Endothelial cell of umbilical vein (primary cell): ENCODE measurements at regions not wholly inside any gene's neighbourhood (a gene's known extent, or its start where the extent isn't known, plus 50 kb on each side); places are given as distances from the start of the nearest gene placed in this dataset.

Experiments used
- BruUV-seq: library from RNA; stranded (reverse); fragments of 400-500 nt; replicated peaks from 2 replicates; lab custom pipeline; 2021; lab: Mats Ljungman, UMichigan
- CTCF ChIA-PET: fragments of 300-600, 350-600 bp; sonication (Branson Sonifier 250); formaldehyde crosslinking; loops from one replicate; lab custom pipeline; 2021; ENCODE audit warnings: antibody characterized with exemption, inconsistent platforms; lab: Charles Lee
- POLR2A ChIA-PET: fragments of 300-600, 350-600 bp; sonication (Branson Sonifier 250); formaldehyde crosslinking; loops from one replicate; lab custom pipeline; 2021; ENCODE audit warnings: antibody characterized with exemption, inconsistent platforms; lab: Charles Lee
- DNase-seq: peaks from one replicate; pipeline ENCODE4 v3.0.0-alpha.2; 2011; ENCODE audit warnings: low read depth, low spot score
- FAIRE-seq: peaks from 2 replicates; lab custom pipeline; 2011; peaks lifted over from hg19 to GRCh38; lab: Jason Lieb, UNC
- H2AFZ ChIP-seq: 2 replicates; pipeline ENCODE4 v1.6.0; 2012; ENCODE audit warnings: low read depth, low read length, control low read depth, inconsistent platforms
- H3K27ac ChIP-seq: 2 replicates; pipeline ENCODE4 v1.5.1; 2011; ENCODE audit warnings: low read depth, mild to moderate bottlenecking, control low read depth, low read length, moderate library complexity; ENCODE audit not compliant: insufficient read depth
- H3K27me3 ChIP-seq, 2 experiments: 2 replicates each; pipeline versions ENCODE4 v1.6.0 to v1.6.1; 2011; ENCODE audit warnings: low read length in 2 of 2, mixed read lengths in 1 of 2; ENCODE audit not compliant: control insufficient read depth in 2 of 2, insufficient read depth in 2 of 2
- H3K36me3 ChIP-seq, 2 experiments: 2 replicates in 1 of 2; 3 replicates in 1 of 2; pipeline ENCODE4 v1.5.1; 2011; ENCODE audit warnings: low read length in 2 of 2, mild to moderate bottlenecking in 1 of 2, moderate library complexity in 1 of 2; ENCODE audit not compliant: control insufficient read depth in 2 of 2, insufficient read depth in 2 of 2; ENCODE audit errors: extremely low read depth in 1 of 2
- H3K4me1 ChIP-seq: 3 replicates; pipeline ENCODE4 v1.5.1; 2011; ENCODE audit warnings: mild to moderate bottlenecking, low read length; ENCODE audit not compliant: control insufficient read depth, insufficient read depth; ENCODE audit errors: extremely low read depth
- H3K4me2 ChIP-seq: 2 replicates; pipeline ENCODE4 v1.6.1; 2011; ENCODE audit warnings: low read length, control low read depth, mixed read lengths; ENCODE audit not compliant: insufficient read depth
- H3K4me3 ChIP-seq, 3 experiments: fragments of 200-600 bp in 1 of 3; sonication (generic), shearing (Covaris generic) in 1 of 3; replicated peaks in 1 of 3; 2 replicates each; pipeline ENCODE4 v1.5.1; 2011 to 2016; ENCODE audit warnings: control low read depth in 3 of 3, low read length in 3 of 3, mild to moderate bottlenecking in 2 of 3, inconsistent platforms in 1 of 3, low read depth in 1 of 3, moderate library complexity in 1 of 3; ENCODE audit not compliant: insufficient read depth in 1 of 3
- H3K79me2 ChIP-seq: 2 replicates; pipeline ENCODE4 v1.6.0; 2012; ENCODE audit warnings: low read length, inconsistent platforms; ENCODE audit not compliant: control insufficient read depth, insufficient read depth
- H3K9ac ChIP-seq: replicated peaks from 2 replicates; pipeline ENCODE3; 2011; ENCODE audit warnings: low read length, control low read depth; ENCODE audit not compliant: insufficient read depth; ENCODE audit errors: extremely low read depth
- H3K9me1 ChIP-seq: replicated peaks from 3 replicates; pipeline ENCODE4 v1.6.0; 2011; ENCODE audit warnings: mild to moderate bottlenecking, low read length; ENCODE audit not compliant: control insufficient read depth, insufficient read depth; ENCODE audit errors: extremely low read depth
- H3K9me3 ChIP-seq: replicated peaks from 2 replicates; pipeline ENCODE4 v1.5.1; 2012; ENCODE audit warnings: low read length, inconsistent platforms; ENCODE audit not compliant: control insufficient read depth, insufficient read depth
- H4K20me1 ChIP-seq: replicated peaks from 2 replicates; pipeline ENCODE3; 2011; ENCODE audit warnings: mild to moderate bottlenecking, low read length; ENCODE audit not compliant: control insufficient read depth, insufficient read depth; ENCODE audit errors: extremely low read depth
- CTCF ChIP-seq, 2 donors: IDR thresholded peaks; 1 replicate in 1 of 2; 2 replicates in 1 of 2; pipeline ENCODE4 v1.5.1; 2011; ENCODE audit warnings: low read length in 2 of 2, mild to moderate bottlenecking in 2 of 2, moderate library complexity in 2 of 2, control low read depth in 1 of 2, inconsistent platforms in 1 of 2, low read depth in 1 of 2; ENCODE audit not compliant: insufficient read depth in 1 of 2; ENCODE audit errors: extremely low read depth in 1 of 2
- GATA2 ChIP-seq: IDR thresholded peaks from 2 replicates; pipeline ENCODE4 v1.7.0; 2011; ENCODE audit warnings: low read depth, mild to moderate bottlenecking, moderate library complexity, mixed read lengths, low read length; ENCODE audit not compliant: insufficient read length, insufficient read depth
- JUN ChIP-seq: IDR thresholded peaks from 2 replicates; pipeline ENCODE4 v1.6.1; 2011; ENCODE audit warnings: borderline replicate concordance, low read depth; ENCODE audit not compliant: insufficient read length, insufficient read depth
- MAX ChIP-seq: IDR thresholded peaks from 2 replicates; pipeline ENCODE4 v1.6.1; 2011; ENCODE audit not compliant: insufficient read depth, insufficient read length
- dilution Hi-C: fragments of 300-500 bp; cut with MboI; formaldehyde crosslinking; loops from one replicate; pipeline ENCODE4 v1.15.0; 2019; ENCODE audit warnings: low sequenced_read_pairs; ENCODE audit not compliant: extremely low pct_ligation_motif_present
- intact Hi-C: fragments of 100-400 bp; cut with micrococcal nuclease; formaldehyde crosslinking; loops from one replicate; pipeline ENCODE4 v1.10.0; 2022

GRCh38 chr18:54671291-54671881 is 80.3 kb downstream of the DYNAP start:
- H3K9me1 ChIP-seq, result no peaks in the 10 kb centered on the region
- no peak overlapping the region for H3K4me2 ChIP-seq
- no peak overlapping the region for H3K27ac ChIP-seq
- no peaks in the 10 kb centered on the region for H3K27me3 ChIP-seq
- DNase-seq (peak; percentile 46), FAIRE-seq (peak; percentile 59)
- TF ChIP-seq MAX (no peak), CTCF (IDR thresholded peaks at IDR 0.05; ENCODE audit: extremely low read depth in 1 of 2, insufficient read depth in 1 of 2, low read depth in 1 of 2, low read length in 2 of 2) (peak; percentile 20 to 33)
- H2AFZ ChIP-seq, result no peak overlapping the region
- H4K20me1 ChIP-seq, result no peaks in the 10 kb centered on the region
- H3K4me1 ChIP-seq, result no peaks in the 10 kb centered on the region
- CTCF ChIA-PET, result interaction anchor here (1.0 to 3.6 kb wide), 13 partner anchors 8 to 341 kb away, joined by 3 to 79 read pairs (median 6); no protein-coding TSS in a partner anchor
- intact Hi-C loops (loop anchor here (1.0 kb wide), 3 partner anchors 112 to 279 kb away; no protein-coding TSS in a partner anchor), dilution Hi-C loops (no loop called here)
- no peaks in the 10 kb centered on the region for H3K36me3 ChIP-seq
- no peak overlapping the region for H3K4me3 ChIP-seq
- H3K9me3 ChIP-seq, result no peaks in the 10 kb centered on the region
- H3K9ac ChIP-seq, result no peak overlapping the region
- POLR2A ChIA-PET, result no interaction called here
- H3K79me2 ChIP-seq, result no peaks in the 10 kb centered on the region
- no TSS peak for BruUV-seq

- FAIRE-seq, result no peak
- Histone ChIP-seq H3K79me2 (no peaks in the 10 kb centered on the region), H3K27ac (no peak overlapping the region), H2AFZ (no peak overlapping the region), H3K9me1 (no peaks in the 10 kb centered on the region), H3K4me2 (no peak overlapping the region), H3K9ac (no peak overlapping the region), H3K4me3 (no peak overlapping the region), H4K20me1 (no peaks in the 10 kb centered on the region), H3K9me3 (no peaks in the 10 kb centered on the region), H3K4me1 (no peaks in the 10 kb centered on the region), H3K27me3 (no peaks in the 10 kb centered on the region), H3K36me3 (no peaks in the 10 kb centered on the region)
- no peak for TF ChIP-seq GATA2
- no peak for TF ChIP-seq CTCF (IDR thresholded peaks at IDR 0.05; ENCODE audit: extremely low read depth in 1 of 2, insufficient read depth in 1 of 2, low read depth in 1 of 2, low read length in 2 of 2)
- no peak for TF ChIP-seq JUN
- intact Hi-C loops, result no loop called here
- dilution Hi-C loops, result no loop called here
- POLR2A ChIA-PET, result no interaction called here
- no TSS peak for BruUV-seq
- DNase-seq, result no peak
- CTCF ChIA-PET, result interaction anchor here (1.0 to 3.6 kb wide), 14 partner anchors 8 to 1105 kb away, joined by 3 to 79 read pairs (median 5); no protein-coding TSS in a partner anchor
Observed at GRCh38 chr18:54672109-54672508, 81.1 kb downstream of the DYNAP start.
